Endothelial cell of umbilical vein (primary cell): ENCODE measurements at regions not wholly inside any gene's neighbourhood (a gene's known extent, or its start where the extent isn't known, plus 50 kb on each side); places are given as distances from the start of the nearest gene placed in this dataset.
A peak's percentile ranks its signal among the peaks of the same experiment; 100 is the strongest.

Experiments
- BruUV-seq: library from RNA; stranded (reverse); fragments of 400-500 nt; replicated peaks from 2 replicates; lab custom pipeline; 2021; lab: Mats Ljungman, UMichigan
- CTCF ChIA-PET: fragments of 300-600, 350-600 bp; sonication (Branson Sonifier 250); formaldehyde crosslinking; loops from one replicate; lab custom pipeline; 2021; ENCODE audit warnings: antibody characterized with exemption, inconsistent platforms; lab: Charles Lee
- POLR2A ChIA-PET: fragments of 300-600, 350-600 bp; sonication (Branson Sonifier 250); formaldehyde crosslinking; loops from one replicate; lab custom pipeline; 2021; ENCODE audit warnings: antibody characterized with exemption, inconsistent platforms; lab: Charles Lee
- DNase-seq: peaks from one replicate; pipeline ENCODE4 v3.0.0-alpha.2; 2011; ENCODE audit warnings: low read depth, low spot score
- FAIRE-seq: peaks from 2 replicates; lab custom pipeline; 2011; peaks lifted over from hg19 to GRCh38; lab: Jason Lieb, UNC
- H2AFZ ChIP-seq: 2 replicates; pipeline ENCODE4 v1.6.0; 2012; ENCODE audit warnings: low read depth, low read length, control low read depth, inconsistent platforms
- H3K27ac ChIP-seq: 2 replicates; pipeline ENCODE4 v1.5.1; 2011; ENCODE audit warnings: low read depth, mild to moderate bottlenecking, control low read depth, low read length, moderate library complexity; ENCODE audit not compliant: insufficient read depth
- H3K27me3 ChIP-seq, 2 experiments: 2 replicates each; pipeline versions ENCODE4 v1.6.0 to v1.6.1; 2011; ENCODE audit warnings: low read length in 2 of 2, mixed read lengths in 1 of 2; ENCODE audit not compliant: control insufficient read depth in 2 of 2, insufficient read depth in 2 of 2
- H3K36me3 ChIP-seq, 2 experiments: 2 replicates in 1 of 2; 3 replicates in 1 of 2; pipeline ENCODE4 v1.5.1; 2011; ENCODE audit warnings: low read length in 2 of 2, mild to moderate bottlenecking in 1 of 2, moderate library complexity in 1 of 2; ENCODE audit not compliant: control insufficient read depth in 2 of 2, insufficient read depth in 2 of 2; ENCODE audit errors: extremely low read depth in 1 of 2
- H3K4me1 ChIP-seq: 3 replicates; pipeline ENCODE4 v1.5.1; 2011; ENCODE audit warnings: mild to moderate bottlenecking, low read length; ENCODE audit not compliant: control insufficient read depth, insufficient read depth; ENCODE audit errors: extremely low read depth
- H3K4me2 ChIP-seq: 2 replicates; pipeline ENCODE4 v1.6.1; 2011; ENCODE audit warnings: low read length, control low read depth, mixed read lengths; ENCODE audit not compliant: insufficient read depth
- H3K4me3 ChIP-seq, 3 experiments: fragments of 200-600 bp in 1 of 3; sonication (generic), shearing (Covaris generic) in 1 of 3; replicated peaks in 1 of 3; 2 replicates each; pipeline ENCODE4 v1.5.1; 2011 to 2016; ENCODE audit warnings: control low read depth in 3 of 3, low read length in 3 of 3, mild to moderate bottlenecking in 2 of 3, inconsistent platforms in 1 of 3, low read depth in 1 of 3, moderate library complexity in 1 of 3; ENCODE audit not compliant: insufficient read depth in 1 of 3
- H3K79me2 ChIP-seq: 2 replicates; pipeline ENCODE4 v1.6.0; 2012; ENCODE audit warnings: low read length, inconsistent platforms; ENCODE audit not compliant: control insufficient read depth, insufficient read depth
- H3K9ac ChIP-seq: replicated peaks from 2 replicates; pipeline ENCODE3; 2011; ENCODE audit warnings: low read length, control low read depth; ENCODE audit not compliant: insufficient read depth; ENCODE audit errors: extremely low read depth
- H3K9me1 ChIP-seq: replicated peaks from 3 replicates; pipeline ENCODE4 v1.6.0; 2011; ENCODE audit warnings: mild to moderate bottlenecking, low read length; ENCODE audit not compliant: control insufficient read depth, insufficient read depth; ENCODE audit errors: extremely low read depth
- H3K9me3 ChIP-seq: replicated peaks from 2 replicates; pipeline ENCODE4 v1.5.1; 2012; ENCODE audit warnings: low read length, inconsistent platforms; ENCODE audit not compliant: control insufficient read depth, insufficient read depth
- H4K20me1 ChIP-seq: replicated peaks from 2 replicates; pipeline ENCODE3; 2011; ENCODE audit warnings: mild to moderate bottlenecking, low read length; ENCODE audit not compliant: control insufficient read depth, insufficient read depth; ENCODE audit errors: extremely low read depth
- EZH2 ChIP-seq: IDR thresholded peaks from 2 replicates; pipeline ENCODE4 v1.6.1; 2012; ENCODE audit warnings: borderline replicate concordance, low read depth, mild to moderate bottlenecking, moderate library complexity, low read length, inconsistent platforms; ENCODE audit not compliant: severe bottlenecking
- FOS ChIP-seq: IDR thresholded peaks from 2 replicates; pipeline ENCODE4 v1.6.1; 2011; ENCODE audit warnings: mild to moderate bottlenecking, low read length, moderate library complexity, borderline replicate concordance; ENCODE audit not compliant: insufficient read depth
- GATA2 ChIP-seq: IDR thresholded peaks from 2 replicates; pipeline ENCODE4 v1.7.0; 2011; ENCODE audit warnings: low read depth, mild to moderate bottlenecking, moderate library complexity, mixed read lengths, low read length; ENCODE audit not compliant: insufficient read length, insufficient read depth
- JUN ChIP-seq: IDR thresholded peaks from 2 replicates; pipeline ENCODE4 v1.6.1; 2011; ENCODE audit warnings: borderline replicate concordance, low read depth; ENCODE audit not compliant: insufficient read length, insufficient read depth
- MYC ChIP-seq: IDR thresholded peaks from one replicate; pipeline ENCODE4 v1.6.1; 2011; ENCODE audit warnings: mild to moderate bottlenecking, low read depth, low read length
- POLR2A ChIP-seq: IDR thresholded peaks from 2 replicates; pipeline ENCODE4 v1.6.1; 2012; ENCODE audit warnings: low read depth, mild to moderate bottlenecking, control low read depth, low read length
- POLR2AphosphoS5 ChIP-seq: IDR thresholded peaks from 2 replicates; pipeline ENCODE4 v1.6.1; 2012; ENCODE audit warnings: low read depth, mild to moderate bottlenecking, control low read depth, low read length, moderate library complexity; ENCODE audit not compliant: insufficient read depth
- dilution Hi-C: fragments of 300-500 bp; cut with MboI; formaldehyde crosslinking; loops from one replicate; pipeline ENCODE4 v1.15.0; 2019; ENCODE audit warnings: low sequenced_read_pairs; ENCODE audit not compliant: extremely low pct_ligation_motif_present
- intact Hi-C: fragments of 100-400 bp; cut with micrococcal nuclease; formaldehyde crosslinking; loops from one replicate; pipeline ENCODE4 v1.10.0; 2022
- TF ChIP-seq, protein P1 (sequence below): IDR thresholded peaks from 2 replicates; pipeline ENCODE4 v1.6.1; 2011; ENCODE audit not compliant: insufficient read depth, insufficient read length
- TF ChIP-seq, protein P2 (sequence below), 2 donors: IDR thresholded peaks; 1 replicate in 1 of 2; 2 replicates in 1 of 2; pipeline ENCODE4 v1.5.1; 2011; ENCODE audit warnings: low read length in 2 of 2, mild to moderate bottlenecking in 2 of 2, moderate library complexity in 2 of 2, control low read depth in 1 of 2, inconsistent platforms in 1 of 2, low read depth in 1 of 2; ENCODE audit not compliant: insufficient read depth in 1 of 2; ENCODE audit errors: extremely low read depth in 1 of 2

GRCh38 chr4:128347930-128348660, 60.5 kb upstream of the PGRMC2 start:
- Histone ChIP-seq H3K27ac (no peak overlapping the region), H2AFZ (peak overlapping the region; percentile 45)
- intact Hi-C loops = no loop called here

More at GRCh38 chr4:128347930-128348660, 60.5 kb upstream of the PGRMC2 start:
- dilution Hi-C loops = no loop called here
- ChIA-PET CTCF (no interaction called here), POLR2A (no interaction called here)
- peaks cover 4% of the 10 kb centered on the region for H3K4me1 ChIP-seq
- no peak overlapping the region for H3K9ac ChIP-seq
- H3K4me3 ChIP-seq = no peak overlapping the region
- no TSS peak for BruUV-seq
- no peaks in the 10 kb centered on the region for H3K79me2 ChIP-seq
- DNase-seq = no peak
- H3K36me3 ChIP-seq = no peaks in the 10 kb centered on the region
- H3K27me3 ChIP-seq = no peaks in the 10 kb centered on the region
- no peaks in the 10 kb centered on the region for H3K9me1 ChIP-seq
- no peaks in the 10 kb centered on the region for H4K20me1 ChIP-seq
- H3K9me3 ChIP-seq = no peaks in the 10 kb centered on the region
- no peak overlapping the region for H3K4me2 ChIP-seq
- no peak for FAIRE-seq
- TF ChIP-seq JUN (no peak), FOS (no peak), EZH2 (no peak), GATA2 (no peak), MYC (no peak), POLR2AphosphoS5 (no peak), POLR2A (no peak)
- TF ChIP-seq, protein P1, sequence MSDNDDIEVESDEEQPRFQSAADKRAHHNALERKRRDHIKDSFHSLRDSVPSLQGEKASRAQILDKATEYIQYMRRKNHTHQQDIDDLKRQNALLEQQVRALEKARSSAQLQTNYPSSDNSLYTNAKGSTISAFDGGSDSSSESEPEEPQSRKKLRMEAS = no peak
- TF ChIP-seq, protein P2, sequence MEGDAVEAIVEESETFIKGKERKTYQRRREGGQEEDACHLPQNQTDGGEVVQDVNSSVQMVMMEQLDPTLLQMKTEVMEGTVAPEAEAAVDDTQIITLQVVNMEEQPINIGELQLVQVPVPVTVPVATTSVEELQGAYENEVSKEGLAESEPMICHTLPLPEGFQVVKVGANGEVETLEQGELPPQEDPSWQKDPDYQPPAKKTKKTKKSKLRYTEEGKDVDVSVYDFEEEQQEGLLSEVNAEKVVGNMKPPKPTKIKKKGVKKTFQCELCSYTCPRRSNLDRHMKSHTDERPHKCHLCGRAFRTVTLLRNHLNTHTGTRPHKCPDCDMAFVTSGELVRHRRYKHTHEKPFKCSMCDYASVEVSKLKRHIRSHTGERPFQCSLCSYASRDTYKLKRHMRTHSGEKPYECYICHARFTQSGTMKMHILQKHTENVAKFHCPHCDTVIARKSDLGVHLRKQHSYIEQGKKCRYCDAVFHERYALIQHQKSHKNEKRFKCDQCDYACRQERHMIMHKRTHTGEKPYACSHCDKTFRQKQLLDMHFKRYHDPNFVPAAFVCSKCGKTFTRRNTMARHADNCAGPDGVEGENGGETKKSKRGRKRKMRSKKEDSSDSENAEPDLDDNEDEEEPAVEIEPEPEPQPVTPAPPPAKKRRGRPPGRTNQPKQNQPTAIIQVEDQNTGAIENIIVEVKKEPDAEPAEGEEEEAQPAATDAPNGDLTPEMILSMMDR (IDR thresholded peaks at IDR 0.05; ENCODE audit: extremely low read depth in 1 of 2, insufficient read depth in 1 of 2, low read depth in 1 of 2, low read length in 2 of 2) = no peak
